H9 (cell line): ENCODE measurements at regions not wholly inside any gene's neighbourhood (a gene's known extent, or its start where the extent isn't known, plus 50 kb on each side); places are given as distances from the start of the nearest gene placed in this dataset.

ENCODE experiments used
- DNase-seq: peaks from one replicate; pipeline ENCODE4 v3.0.0-alpha.2; 2017
- H2AFZ ChIP-seq: one replicate; pipeline ENCODE4 v1.6.1; 2013; ENCODE audit warnings: mild to moderate bottlenecking, low read length, control low read depth, moderate library complexity
- H2AK5ac ChIP-seq: 2 replicates; pipeline ENCODE4 v1.6.1; 2013; ENCODE audit warnings: low read length, control low read depth, mixed read lengths; ENCODE audit not compliant: insufficient read length
- H2BK120ac ChIP-seq: one replicate; pipeline ENCODE4 v1.6.1; 2013; ENCODE audit warnings: low read depth, mild to moderate bottlenecking, low read length, control low read depth, inconsistent platforms; ENCODE audit not compliant: poor library complexity, severe bottlenecking
- H2BK12ac ChIP-seq: 2 replicates; pipeline ENCODE4 v1.6.1; 2013; ENCODE audit warnings: low read length, control low read depth, mixed read lengths, low read depth; ENCODE audit not compliant: insufficient read length
- H2BK15ac ChIP-seq: 2 replicates; pipeline ENCODE4 v1.6.1; 2013; ENCODE audit warnings: low read depth, low read length, control low read depth
- H2BK20ac ChIP-seq: one replicate; pipeline ENCODE4 v1.6.1; 2013; ENCODE audit warnings: low read depth, mild to moderate bottlenecking, low read length, control low read depth, inconsistent platforms; ENCODE audit not compliant: poor library complexity, severe bottlenecking
- H2BK5ac ChIP-seq: 2 replicates; pipeline ENCODE4 v1.6.1; 2013; ENCODE audit warnings: low read length, control low read depth, mixed read lengths; ENCODE audit not compliant: insufficient read length
- H3K14ac ChIP-seq: 2 replicates; pipeline ENCODE4 v1.6.1; 2013; ENCODE audit warnings: low read length, control low read depth; ENCODE audit not compliant: insufficient read depth
- H3K18ac ChIP-seq: 2 replicates; pipeline ENCODE4 v1.6.1; 2013; ENCODE audit warnings: low read depth, mild to moderate bottlenecking, mixed read lengths, low read length, control low read depth; ENCODE audit not compliant: insufficient read length
- H3K23ac ChIP-seq: 2 replicates; pipeline ENCODE4 v1.6.1; 2013; ENCODE audit warnings: low read length, control low read depth, mixed read lengths, low read depth; ENCODE audit not compliant: insufficient read length
- H3K23me2 ChIP-seq: 2 replicates; pipeline ENCODE4 v1.6.1; 2013; ENCODE audit warnings: low read depth, mild to moderate bottlenecking, mixed read lengths, low read length, control low read depth; ENCODE audit not compliant: insufficient read length, poor library complexity, severe bottlenecking
- H3K27ac ChIP-seq: 2 replicates; pipeline ENCODE4 v1.5.1; 2013; ENCODE audit warnings: low read length, control low read depth, mixed read lengths, low read depth; ENCODE audit not compliant: insufficient read length
- H3K27me3 ChIP-seq: 2 replicates; pipeline ENCODE4 v1.6.1; 2013; ENCODE audit warnings: low read length, control low read depth, inconsistent platforms; ENCODE audit not compliant: insufficient read depth
- H3K4ac ChIP-seq: 2 replicates; pipeline ENCODE4 v1.6.1; 2013; ENCODE audit warnings: low read depth, mild to moderate bottlenecking, control low read depth, inconsistent platforms, low read length, moderate library complexity
- H3K4me1 ChIP-seq: 2 replicates; pipeline ENCODE4 v1.6.1; 2013; ENCODE audit warnings: low read length, control low read depth, inconsistent platforms; ENCODE audit not compliant: insufficient read depth
- H3K4me2 ChIP-seq: 2 replicates; pipeline ENCODE4 v1.6.1; 2013; ENCODE audit warnings: low read length, control low read depth, mixed read lengths; ENCODE audit not compliant: insufficient read length, insufficient read depth
- H3K56ac ChIP-seq: 2 replicates; pipeline ENCODE4 v1.6.1; 2013; ENCODE audit warnings: low read depth, mild to moderate bottlenecking, mixed read lengths, low read length, control low read depth; ENCODE audit not compliant: insufficient read length
- H3K79me1 ChIP-seq: 2 replicates; pipeline ENCODE4 v1.6.1; 2013; ENCODE audit warnings: low read depth, mild to moderate bottlenecking, moderate library complexity, low read length, control low read depth, inconsistent platforms; ENCODE audit not compliant: insufficient read depth, poor library complexity, severe bottlenecking
- H3K79me2 ChIP-seq: 2 replicates; pipeline ENCODE4 v1.6.1; 2013; ENCODE audit warnings: low read length, control low read depth, inconsistent platforms; ENCODE audit not compliant: insufficient read depth
- H3K9ac ChIP-seq: 2 replicates; pipeline ENCODE4 v1.6.1; 2013; ENCODE audit warnings: low read length, control low read depth, mixed read lengths; ENCODE audit not compliant: insufficient read length; ENCODE audit errors: extremely low read depth
- H3K9me3 ChIP-seq: one replicate; pipeline ENCODE4 v1.6.1; 2013; ENCODE audit warnings: low read depth, low read length, inconsistent platforms; ENCODE audit not compliant: control insufficient read depth
- H3T11ph ChIP-seq: one replicate; pipeline ENCODE4 v1.6.1; 2013; ENCODE audit warnings: mild to moderate bottlenecking, low read length, control low read depth, inconsistent platforms
- H4K20me1 ChIP-seq: one replicate; pipeline ENCODE4 v1.6.1; 2013; ENCODE audit not compliant: control insufficient read depth, insufficient read length, insufficient read depth
- H4K5ac ChIP-seq: 2 replicates; pipeline ENCODE4 v1.6.1; 2013; ENCODE audit warnings: low read depth, mild to moderate bottlenecking, mixed read lengths, low read length, control low read depth; ENCODE audit not compliant: insufficient read length
- H4K8ac ChIP-seq: replicated peaks from 2 replicates; pipeline ENCODE4 v1.6.1; 2013; ENCODE audit warnings: low read length, control low read depth, mixed read lengths, low read depth; ENCODE audit not compliant: insufficient read length
- H4K91ac ChIP-seq: 2 replicates; pipeline ENCODE4 v1.6.1; 2013; ENCODE audit warnings: low read depth, mild to moderate bottlenecking, moderate library complexity, mixed read lengths, low read length, control low read depth; ENCODE audit not compliant: insufficient read length
- H3K27ac Mint-ChIP-seq, 3 experiments: 2 replicates in 2 of 3; 3 replicates in 1 of 3; pipeline ENCODE4 v1.8.0; 2020 to 2021; ENCODE audit warnings: mixed read lengths in 3 of 3, mild to moderate bottlenecking in 1 of 3, moderate library complexity in 1 of 3
- H3K27me3 Mint-ChIP-seq: 2 replicates; pipeline ENCODE4 v1.8.0; 2021; ENCODE audit warnings: low read depth, mild to moderate bottlenecking, moderate library complexity, mixed read lengths
- H3K36me3 Mint-ChIP-seq, 3 experiments: 2 replicates in 2 of 3; 3 replicates in 1 of 3; pipeline ENCODE4 v1.8.0; 2020 to 2021; ENCODE audit warnings: low read depth in 3 of 3, mixed read lengths in 3 of 3; ENCODE audit not compliant: insufficient read depth in 1 of 3
- H3K4me1 Mint-ChIP-seq, 2 experiments: 2 replicates each; pipeline ENCODE4 v1.8.0; 2020; ENCODE audit warnings: mixed read lengths in 2 of 2
- H3K4me3 Mint-ChIP-seq, 2 experiments: 2 replicates in 1 of 2; 3 replicates in 1 of 2; pipeline ENCODE4 v1.8.0; 2020 to 2021; ENCODE audit warnings: mild to moderate bottlenecking in 2 of 2, mixed read lengths in 2 of 2, moderate library complexity in 1 of 2
- H3K9me3 Mint-ChIP-seq, 2 experiments: 2 replicates in 1 of 2; 3 replicates in 1 of 2; pipeline ENCODE4 v1.8.0; 2020; ENCODE audit warnings: mild to moderate bottlenecking in 2 of 2, mixed read lengths in 2 of 2, moderate library complexity in 1 of 2
- WGBS: extraction: QIAGEN DNeasy Blood & Tissue Kit; methylation state at CpG from one replicate; pipeline ENCODE4 v1.1.7; 2013; ENCODE audit warnings: missing lambda C conversion rate, low lambda C conversion rate, mixed read lengths; ENCODE audit not compliant: insufficient read length; ENCODE audit errors: extremely low coverage; 5-methylcytosine and 5-hydroxymethylcytosine counted together
- TF ChIP-seq, protein P1 (sequence below): fragments of 200-600 bp; sonication (generic); conservative IDR thresholded peaks from 3 replicates; pipeline ENCODE4 v1.8.0; 2021; ENCODE audit warnings: antibody characterized with exemption, mild to moderate bottlenecking

DNA sequence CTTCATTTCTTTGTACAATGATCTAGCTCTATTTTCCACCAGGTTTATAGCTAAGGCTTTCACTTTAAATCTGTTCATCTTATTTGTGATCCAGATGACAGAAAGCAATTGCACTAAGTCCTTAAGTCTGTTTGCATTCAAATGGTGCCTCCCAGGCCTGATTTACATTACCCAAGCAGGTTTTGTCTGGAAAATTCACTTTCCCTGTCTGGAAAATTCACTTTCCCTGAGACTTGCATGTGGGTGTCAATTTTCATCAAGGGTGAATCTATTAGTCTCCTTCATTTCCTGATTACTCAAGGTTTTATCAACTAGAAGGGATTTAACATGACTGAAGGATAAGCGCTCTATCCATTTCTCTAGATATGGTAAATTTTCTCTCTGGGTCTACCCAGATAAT lies 1480.2 kb upstream of the GOT2 start:
- Histone ChIP-seq H4K8ac (no peak overlapping the region), H4K91ac (no peak overlapping the region), H2BK5ac (no peak overlapping the region), H3K4me1 (peaks cover 3% of the 10 kb centered on the region; the same call in 1 of the 2 replicates), H3K27me3 (no peaks in the 10 kb centered on the region), H2BK20ac (no peak overlapping the region), H3K4me2 (no peak overlapping the region), H3K27ac (no peak overlapping the region), H3K14ac (no peak overlapping the region), H2AFZ (no peak overlapping the region), H3K4ac (no peak overlapping the region), H3K79me2 (no peaks in the 10 kb centered on the region), H3K23me2 (no peaks in the 10 kb centered on the region), H3K18ac (no peak overlapping the region), H3T11ph (no peak overlapping the region), H3K9me3 (no peaks in the 10 kb centered on the region), H4K20me1 (no peaks in the 10 kb centered on the region), H3K23ac (no peak overlapping the region), H2AK5ac (no peak overlapping the region), H2BK120ac (no peak overlapping the region), H3K9ac (no peak overlapping the region), H3K56ac (no peak overlapping the region), H2BK15ac (no peak overlapping the region), H3K79me1 (no peaks in the 10 kb centered on the region), H4K5ac (no peak overlapping the region), H2BK12ac (no peak overlapping the region)
- no CpG with 5 or more reads among the region's 1 CpG for WGBS
- H3K4me3 Mint-ChIP-seq, result no peak overlapping the region
- DNase-seq, result no peak
- peaks cover 6 to 7% of the 10 kb centered on the region in 2 experiments; a peak in 4 of 5 replicates for H3K9me3 Mint-ChIP-seq
- peak overlapping the region in 2 of 3 experiments; percentile 2 to 87; a peak in 3 of 7 replicates for H3K27ac Mint-ChIP-seq
- H3K27me3 Mint-ChIP-seq, result no peaks in the 10 kb centered on the region
- H3K4me1 Mint-ChIP-seq, result peaks cover 47 to 49% of the 10 kb centered on the region in 2 experiments
- H3K36me3 Mint-ChIP-seq, result peaks cover 0 to 8% (median 0%) of the 10 kb centered on the region in 3 experiments; a peak in 4 of 7 replicates
- TF ChIP-seq, protein P1, sequence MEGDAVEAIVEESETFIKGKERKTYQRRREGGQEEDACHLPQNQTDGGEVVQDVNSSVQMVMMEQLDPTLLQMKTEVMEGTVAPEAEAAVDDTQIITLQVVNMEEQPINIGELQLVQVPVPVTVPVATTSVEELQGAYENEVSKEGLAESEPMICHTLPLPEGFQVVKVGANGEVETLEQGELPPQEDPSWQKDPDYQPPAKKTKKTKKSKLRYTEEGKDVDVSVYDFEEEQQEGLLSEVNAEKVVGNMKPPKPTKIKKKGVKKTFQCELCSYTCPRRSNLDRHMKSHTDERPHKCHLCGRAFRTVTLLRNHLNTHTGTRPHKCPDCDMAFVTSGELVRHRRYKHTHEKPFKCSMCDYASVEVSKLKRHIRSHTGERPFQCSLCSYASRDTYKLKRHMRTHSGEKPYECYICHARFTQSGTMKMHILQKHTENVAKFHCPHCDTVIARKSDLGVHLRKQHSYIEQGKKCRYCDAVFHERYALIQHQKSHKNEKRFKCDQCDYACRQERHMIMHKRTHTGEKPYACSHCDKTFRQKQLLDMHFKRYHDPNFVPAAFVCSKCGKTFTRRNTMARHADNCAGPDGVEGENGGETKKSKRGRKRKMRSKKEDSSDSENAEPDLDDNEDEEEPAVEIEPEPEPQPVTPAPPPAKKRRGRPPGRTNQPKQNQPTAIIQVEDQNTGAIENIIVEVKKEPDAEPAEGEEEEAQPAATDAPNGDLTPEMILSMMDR, result no peak
